A549 (cell line): ENCODE measurements at regions not wholly inside any gene's neighbourhood (a gene's known extent, or its start where the extent isn't known, plus 50 kb on each side); places are given as distances from the start of the nearest gene placed in this dataset.

Experiments
- ATAC-seq, 2 experiments: fragments of 200-7000 bp in 1 of 2; fragments of >200 bp in 1 of 2; cut with Nextera tagmentation in 1 of 2; cut with Tn5 transposase in 1 of 2; 3 replicates each; pipeline versions ENCODE4 v1.8.0 to v1.9.1; 2018 to 2020; ENCODE audit warnings: mild to moderate bottlenecking in 1 of 2, moderate library complexity in 1 of 2
- CTCF ChIA-PET: fragments of 300-600 bp; sonication (Branson Sonifier 250); formaldehyde crosslinking; extraction: SDS; loops from one replicate; lab custom pipeline; 2021; ENCODE audit warnings: antibody characterized with exemption, inconsistent platforms; lab: Yijun Ruan, JAX
- POLR2A ChIA-PET: fragments of 350-600 bp; formaldehyde crosslinking; extraction: SDS; loops from one replicate; lab custom pipeline; 2021; ENCODE audit warnings: antibody characterized with exemption, inconsistent platforms; lab: Yijun Ruan, JAX
- DNase-seq, 2 experiments: peaks; one replicate each; pipeline versions ENCODE4 v3.0.0 to v3.0.0-alpha.2; 2011 to 2016; ENCODE audit warnings: low read depth in 1 of 2, low spot score in 1 of 2
- FAIRE-seq: peaks from 2 replicates; lab custom pipeline; 2011; peaks lifted over from hg19 to GRCh38; lab: Jason Lieb, UNC
- H3K27ac ChIP-seq, 2 experiments: fragments of >200 bp; sonication (Bioruptor Twin); formaldehyde crosslinking; 3 replicates each; pipeline ENCODE4 v1.5.1; 2016 to 2017
- H3K4me1 ChIP-seq: fragments of >200 bp; sonication (Bioruptor Twin); formaldehyde crosslinking; 3 replicates; pipeline ENCODE4 v1.6.1; 2016
- H3K4me2 ChIP-seq: fragments of >200 bp; sonication (Bioruptor Twin); formaldehyde crosslinking; 3 replicates; pipeline ENCODE4 v1.6.1; 2016
- H3K4me3 ChIP-seq: fragments of >200 bp; sonication (Bioruptor Twin); formaldehyde crosslinking; 3 replicates; pipeline ENCODE4 v1.5.1; 2016
- H3K9me3 ChIP-seq: fragments of >200 bp; sonication (Bioruptor Twin); formaldehyde crosslinking; 3 replicates; pipeline ENCODE4 v1.6.1; 2016
- BHLHE40 ChIP-seq: IDR thresholded peaks from 2 replicates; pipeline ENCODE4 v1.6.1; 2012; ENCODE audit warnings: low read depth, low read length, inconsistent platforms
- CEBPB ChIP-seq, 2 experiments: fragments of >200 bp in 1 of 2; sonication (Bioruptor Twin) in 1 of 2; formaldehyde crosslinking in 1 of 2; IDR thresholded peaks; 2 replicates each; pipeline ENCODE4 v1.6.1; 2012 to 2016
- CHD4 ChIP-seq: fragments of 200-600 bp; sonication (generic); IDR thresholded peaks from 2 replicates; pipeline ENCODE4 v1.6.1; 2016; ENCODE audit warnings: antibody characterized with exemption, mild to moderate bottlenecking, borderline replicate concordance
- EHMT2 ChIP-seq: fragments of 200-600 bp; sonication (generic); IDR thresholded peaks from 2 replicates; pipeline ENCODE4 v1.6.1; 2016; ENCODE audit warnings: antibody characterized with exemption, low read depth, mild to moderate bottlenecking, moderate library complexity
- EP300 ChIP-seq, 2 experiments: fragments of >200 bp; sonication (Bioruptor Twin); formaldehyde crosslinking; IDR thresholded peaks; 2 replicates in 1 of 2; 3 replicates in 1 of 2; pipeline ENCODE4 v1.6.1; 2016 to 2017
- FOSL2 ChIP-seq, 2 experiments: fragments of 450-650 bp in 1 of 2; fragments of >200 bp in 1 of 2; sonication (Bioruptor Twin) in 1 of 2; formaldehyde crosslinking; IDR thresholded peaks; 2 replicates each; pipeline versions ENCODE4 v1.5.0 to v1.6.1; 2016 to 2020; ENCODE audit warnings: mild to moderate bottlenecking in 1 of 2, moderate library complexity in 1 of 2
- GATA3 ChIP-seq: IDR thresholded peaks from 2 replicates; pipeline ENCODE4 v1.6.1; 2012; ENCODE audit warnings: borderline replicate concordance
- HDAC2 ChIP-seq: fragments of 200-600 bp; sonication (generic); IDR thresholded peaks from 2 replicates; pipeline ENCODE4 v1.6.1; 2016
- HEYL ChIP-seq: fragments of 250-450 bp; sonication (Bioruptor Pico); IDR thresholded peaks from 2 replicates; pipeline ENCODE4 v1.8.0; 2021; ENCODE audit warnings: mild to moderate bottlenecking, moderate library complexity
- HMGXB4 ChIP-seq: fragments of 250-450 bp; sonication (Bioruptor Pico); IDR thresholded peaks from 2 replicates; pipeline ENCODE4 v1.5.0; 2021; ENCODE audit warnings: mild to moderate bottlenecking, moderate library complexity, borderline replicate concordance
- HOXB13 ChIP-seq: fragments of 250-450 bp; sonication (Bioruptor Pico); IDR thresholded peaks from 2 replicates; pipeline ENCODE4 v1.5.0; 2020; ENCODE audit warnings: low read depth, mild to moderate bottlenecking, moderate library complexity
- KDM5A ChIP-seq: fragments of 200-600 bp; sonication (generic); IDR thresholded peaks from 2 replicates; pipeline ENCODE4 v1.6.1; 2016; ENCODE audit warnings: antibody characterized with exemption, mild to moderate bottlenecking
- MAFK ChIP-seq: fragments of 450-650 bp; IDR thresholded peaks from 2 replicates; pipeline ENCODE4 v1.6.1; 2014; ENCODE audit not compliant: partially characterized antibody
- MYC ChIP-seq: IDR thresholded peaks from 2 replicates; pipeline ENCODE4 v1.6.1; 2012; ENCODE audit warnings: mild to moderate bottlenecking, inconsistent platforms, low read length, improper control_type of control experiment, borderline replicate concordance
- NFE2L2 ChIP-seq: fragments of 150-350 bp; conservative IDR thresholded peaks from 2 replicates; pipeline ENCODE4 v1.6.1; 2014; ENCODE audit warnings: low read length
- NPAS2 ChIP-seq: fragments of 250-450 bp; sonication (Bioruptor Pico); IDR thresholded peaks from 2 replicates; pipeline ENCODE4 v1.8.0; 2022; ENCODE audit warnings: mild to moderate bottlenecking, moderate library complexity, borderline replicate concordance
- NR3C1 ChIP-seq: fragments of >200 bp; sonication (Bioruptor Twin); formaldehyde crosslinking; IDR thresholded peaks from 3 replicates; pipeline ENCODE4 v1.6.1; 2017
- PHF8 ChIP-seq: fragments of 200-600 bp; sonication (generic); IDR thresholded peaks from 2 replicates; pipeline ENCODE4 v1.6.1; 2016; ENCODE audit warnings: low read depth, mild to moderate bottlenecking, antibody characterized with exemption, moderate library complexity, borderline replicate concordance
- POLR2A ChIP-seq: IDR thresholded peaks from 2 replicates; pipeline ENCODE4 v1.6.1; 2012; ENCODE audit warnings: mild to moderate bottlenecking, low read length
- RAD21 ChIP-seq, 2 experiments: fragments of >200 bp in 1 of 2; sonication (Bioruptor Twin) in 1 of 2; formaldehyde crosslinking in 1 of 2; IDR thresholded peaks in 1 of 2; conservative IDR thresholded peaks in 1 of 2; 2 replicates in 1 of 2; 3 replicates in 1 of 2; pipeline ENCODE4 v1.6.1; 2012 to 2018; ENCODE audit warnings: inconsistent platforms in 1 of 2
- RCOR1 ChIP-seq: fragments of 150-350 bp; IDR thresholded peaks from 2 replicates; pipeline ENCODE4 v1.6.1; 2014; ENCODE audit warnings: antibody characterized with exemption, low read length, low read depth
- RNF2 ChIP-seq: fragments of 200-600 bp; sonication (generic); IDR thresholded peaks from 2 replicates; pipeline ENCODE4 v1.6.1; 2016; ENCODE audit warnings: low read depth, mild to moderate bottlenecking, antibody characterized with exemption, moderate library complexity, borderline replicate concordance
- SMC3 ChIP-seq: fragments of >200 bp; sonication (Bioruptor Twin); formaldehyde crosslinking; IDR thresholded peaks from 3 replicates; pipeline ENCODE4 v1.6.1; 2018; ENCODE audit warnings: inconsistent platforms
- SREBF2 ChIP-seq: fragments of 450-650 bp; IDR thresholded peaks from 2 replicates; pipeline ENCODE4 v1.6.1; 2014; ENCODE audit warnings: mild to moderate bottlenecking, moderate library complexity
- TFCP2L1 ChIP-seq: fragments of 250-450 bp; sonication (Bioruptor Pico); IDR thresholded peaks from 2 replicates; pipeline ENCODE4 v1.5.0; 2021; ENCODE audit warnings: mild to moderate bottlenecking
- USF2 ChIP-seq: fragments of 450-650 bp; IDR thresholded peaks from 2 replicates; pipeline ENCODE4 v1.6.1; 2014; ENCODE audit warnings: antibody characterized with exemption
- ZC3H11A ChIP-seq: fragments of 450-650 bp; IDR thresholded peaks from 2 replicates; pipeline ENCODE4 v1.6.1; 2014; ENCODE audit warnings: antibody characterized with exemption, mild to moderate bottlenecking
- WGBS: methylation state at CpG from one replicate; pipeline ENCODE4 v1.1.6; 2017; ENCODE audit errors: missing lambda C conversion rate; 5-methylcytosine and 5-hydroxymethylcytosine counted together
- TF ChIP-seq, protein P1 (sequence below): IDR thresholded peaks from 2 replicates; pipeline ENCODE4 v1.6.1; 2012
- TF ChIP-seq, protein P2 (sequence below): fragments of 200-600 bp; sonication (generic); IDR thresholded peaks from 2 replicates; pipeline ENCODE4 v1.6.1; 2016; ENCODE audit warnings: antibody characterized with exemption, mild to moderate bottlenecking, moderate library complexity
- TF ChIP-seq, protein P3 (sequence below): fragments of >200 bp; sonication (Bioruptor Twin); formaldehyde crosslinking; IDR thresholded peaks from 2 replicates; pipeline ENCODE4 v1.6.1; 2016
- TF ChIP-seq, protein P4 (sequence below): fragments of 150-350 bp; IDR thresholded peaks from 2 replicates; pipeline ENCODE4 v1.6.1; 2014; ENCODE audit warnings: low read depth, mild to moderate bottlenecking, low read length

DNA sequence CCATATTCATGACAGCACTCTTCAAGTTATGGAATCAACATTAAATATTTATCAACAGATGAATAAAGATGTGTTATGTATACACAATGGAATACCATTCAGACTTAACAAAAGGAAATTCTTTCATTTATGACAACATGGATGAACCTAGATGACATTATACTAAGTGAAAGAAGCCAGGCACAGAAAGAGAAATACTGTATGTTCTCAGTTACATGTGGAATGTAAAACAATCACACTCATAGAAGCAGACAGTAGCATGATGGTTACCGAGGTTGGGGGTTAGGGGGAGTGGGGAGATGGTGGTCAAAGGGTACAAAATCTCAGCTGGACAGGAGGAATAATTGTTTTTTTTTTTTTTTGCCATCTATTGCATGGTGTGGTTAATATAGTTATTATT is 431.9 kb downstream of the DMAC1 start:
- FAIRE-seq (no peak), ATAC-seq (no peak), DNase-seq (no peak)
- POLR2A ChIA-PET = no interaction called here
- Histone ChIP-seq H3K4me1 (no peaks in the 10 kb centered on the region), H3K27ac (no peak overlapping the region), H3K9me3 (no peaks in the 10 kb centered on the region), H3K4me2 (no peak overlapping the region), H3K4me3 (no peak overlapping the region)
- TF ChIP-seq SREBF2 (no peak), RNF2 (no peak), FOSL2 (IDR thresholded peaks at IDR 0.05) (no peak), FOSL2 (CRISPR knock-in tag; IDR thresholded peaks at IDR 0.05) (no peak), EHMT2 (no peak), USF2 (no peak), HOXB13 (no peak), NR3C1 (no peak), MYC (no peak), NPAS2 (CRISPR knock-in tag) (no peak), PHF8 (no peak), BHLHE40 (no peak), EP300 (IDR thresholded peaks at IDR 0.05) (no peak), CEBPB (IDR thresholded peaks at IDR 0.05) (no peak), ZC3H11A (no peak), TFCP2L1 (no peak), HDAC2 (no peak)
- TF ChIP-seq, protein P1, sequence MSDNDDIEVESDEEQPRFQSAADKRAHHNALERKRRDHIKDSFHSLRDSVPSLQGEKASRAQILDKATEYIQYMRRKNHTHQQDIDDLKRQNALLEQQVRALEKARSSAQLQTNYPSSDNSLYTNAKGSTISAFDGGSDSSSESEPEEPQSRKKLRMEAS = no peak
- TF ChIP-seq, protein P2, sequence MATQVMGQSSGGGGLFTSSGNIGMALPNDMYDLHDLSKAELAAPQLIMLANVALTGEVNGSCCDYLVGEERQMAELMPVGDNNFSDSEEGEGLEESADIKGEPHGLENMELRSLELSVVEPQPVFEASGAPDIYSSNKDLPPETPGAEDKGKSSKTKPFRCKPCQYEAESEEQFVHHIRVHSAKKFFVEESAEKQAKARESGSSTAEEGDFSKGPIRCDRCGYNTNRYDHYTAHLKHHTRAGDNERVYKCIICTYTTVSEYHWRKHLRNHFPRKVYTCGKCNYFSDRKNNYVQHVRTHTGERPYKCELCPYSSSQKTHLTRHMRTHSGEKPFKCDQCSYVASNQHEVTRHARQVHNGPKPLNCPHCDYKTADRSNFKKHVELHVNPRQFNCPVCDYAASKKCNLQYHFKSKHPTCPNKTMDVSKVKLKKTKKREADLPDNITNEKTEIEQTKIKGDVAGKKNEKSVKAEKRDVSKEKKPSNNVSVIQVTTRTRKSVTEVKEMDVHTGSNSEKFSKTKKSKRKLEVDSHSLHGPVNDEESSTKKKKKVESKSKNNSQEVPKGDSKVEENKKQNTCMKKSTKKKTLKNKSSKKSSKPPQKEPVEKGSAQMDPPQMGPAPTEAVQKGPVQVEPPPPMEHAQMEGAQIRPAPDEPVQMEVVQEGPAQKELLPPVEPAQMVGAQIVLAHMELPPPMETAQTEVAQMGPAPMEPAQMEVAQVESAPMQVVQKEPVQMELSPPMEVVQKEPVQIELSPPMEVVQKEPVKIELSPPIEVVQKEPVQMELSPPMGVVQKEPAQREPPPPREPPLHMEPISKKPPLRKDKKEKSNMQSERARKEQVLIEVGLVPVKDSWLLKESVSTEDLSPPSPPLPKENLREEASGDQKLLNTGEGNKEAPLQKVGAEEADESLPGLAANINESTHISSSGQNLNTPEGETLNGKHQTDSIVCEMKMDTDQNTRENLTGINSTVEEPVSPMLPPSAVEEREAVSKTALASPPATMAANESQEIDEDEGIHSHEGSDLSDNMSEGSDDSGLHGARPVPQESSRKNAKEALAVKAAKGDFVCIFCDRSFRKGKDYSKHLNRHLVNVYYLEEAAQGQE = no peak
- TF ChIP-seq, protein P3, sequence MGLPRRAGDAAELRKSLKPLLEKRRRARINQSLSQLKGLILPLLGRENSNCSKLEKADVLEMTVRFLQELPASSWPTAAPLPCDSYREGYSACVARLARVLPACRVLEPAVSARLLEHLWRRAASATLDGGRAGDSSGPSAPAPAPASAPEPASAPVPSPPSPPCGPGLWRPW = no peak
- TF ChIP-seq, protein P4, sequence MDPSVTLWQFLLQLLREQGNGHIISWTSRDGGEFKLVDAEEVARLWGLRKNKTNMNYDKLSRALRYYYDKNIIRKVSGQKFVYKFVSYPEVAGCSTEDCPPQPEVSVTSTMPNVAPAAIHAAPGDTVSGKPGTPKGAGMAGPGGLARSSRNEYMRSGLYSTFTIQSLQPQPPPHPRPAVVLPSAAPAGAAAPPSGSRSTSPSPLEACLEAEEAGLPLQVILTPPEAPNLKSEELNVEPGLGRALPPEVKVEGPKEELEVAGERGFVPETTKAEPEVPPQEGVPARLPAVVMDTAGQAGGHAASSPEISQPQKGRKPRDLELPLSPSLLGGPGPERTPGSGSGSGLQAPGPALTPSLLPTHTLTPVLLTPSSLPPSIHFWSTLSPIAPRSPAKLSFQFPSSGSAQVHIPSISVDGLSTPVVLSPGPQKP = no peak
- CTCF ChIA-PET = interaction anchor here (1.9 kb wide), 1 partner anchor 11 kb away, joined by 5 read pairs; no protein-coding TSS in a partner anchor
- WGBS = 4% methylated on average over 1 of the region's 1 CpG

- H3K4me3 ChIP-seq = no peak overlapping the region
- H3K9me3 ChIP-seq = no peaks in the 10 kb centered on the region
- H3K4me1 ChIP-seq = no peaks in the 10 kb centered on the region
- no peak overlapping the region for H3K4me2 ChIP-seq
- FAIRE-seq (no peak), ATAC-seq (no peak), DNase-seq (no peak)
- ChIA-PET POLR2A (no interaction called here), CTCF (interaction anchor here (1.9 kb wide), 1 partner anchor 9 kb away, joined by 5 read pairs; no protein-coding TSS in a partner anchor)
- WGBS = 9% methylated on average over 1 of the region's 1 CpG
- H3K27ac ChIP-seq = no peak overlapping the region
- no peak for TF ChIP-seq SMC3
- TF ChIP-seq USF2 = no peak
- no peak for TF ChIP-seq RNF2
- TF ChIP-seq KDM5A = no peak
- TF ChIP-seq HEYL (CRISPR knock-in tag) = no peak
- TF ChIP-seq, protein P3 = no peak
- no peak for TF ChIP-seq HMGXB4 (CRISPR knock-in tag)
- TF ChIP-seq POLR2A = no peak
- no peak for TF ChIP-seq CHD4
- no peak for TF ChIP-seq RAD21 (conservative IDR thresholded peaks at IDR 0.05 in 1 of 2, IDR thresholded peaks at IDR 0.05 in 1 of 2)
- TF ChIP-seq GATA3 = no peak
- TF ChIP-seq MYC = no peak
- no peak for TF ChIP-seq RCOR1
- TF ChIP-seq NFE2L2 = no peak
- TF ChIP-seq MAFK = no peak
- no peak for TF ChIP-seq EP300 (IDR thresholded peaks at IDR 0.05)
These were observed 433.5 kb downstream of the DMAC1 start for GRCh38 chr9:7366121-7366520.
